COLO668 (cell line): ENCODE measurements at regions not wholly inside any gene's neighbourhood (a gene's known extent, or its start where the extent isn't known, plus 50 kb on each side); places are given as distances from the start of the nearest gene placed in this dataset.
"Not testable (repeated sequence)": the region's sequence is repeated elsewhere in the genome, so short reads cannot be mapped to it uniquely, and the experiment has no call there.

Experiments
- DNase-seq: peaks from one replicate; lab custom pipeline; 2025; ENCODE audit not compliant: unreplicated experiment; lab: John Stamatoyannopoulos, UW

DNA sequence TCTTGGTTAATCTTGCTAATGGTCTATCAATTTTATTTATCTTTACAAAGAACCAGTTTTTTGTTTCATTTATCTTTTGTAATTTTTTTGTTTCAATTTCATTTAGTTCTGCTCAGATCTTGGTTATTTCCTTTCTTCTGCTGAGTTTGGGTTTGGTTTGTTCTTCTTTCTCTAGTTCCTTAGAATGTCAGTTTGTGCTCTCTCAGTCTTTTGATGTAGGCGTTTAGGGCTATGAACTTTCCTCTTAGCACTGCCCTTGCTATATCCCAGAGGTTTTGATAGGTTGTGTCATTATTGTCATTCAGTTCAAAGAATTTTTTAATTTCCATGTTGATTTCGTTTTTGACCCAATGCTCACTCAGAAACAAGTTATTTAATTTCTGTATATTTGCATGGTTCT is 97.1 kb upstream of the CHST15 start:
- DNase-seq: not testable (repeated sequence)

DNA sequence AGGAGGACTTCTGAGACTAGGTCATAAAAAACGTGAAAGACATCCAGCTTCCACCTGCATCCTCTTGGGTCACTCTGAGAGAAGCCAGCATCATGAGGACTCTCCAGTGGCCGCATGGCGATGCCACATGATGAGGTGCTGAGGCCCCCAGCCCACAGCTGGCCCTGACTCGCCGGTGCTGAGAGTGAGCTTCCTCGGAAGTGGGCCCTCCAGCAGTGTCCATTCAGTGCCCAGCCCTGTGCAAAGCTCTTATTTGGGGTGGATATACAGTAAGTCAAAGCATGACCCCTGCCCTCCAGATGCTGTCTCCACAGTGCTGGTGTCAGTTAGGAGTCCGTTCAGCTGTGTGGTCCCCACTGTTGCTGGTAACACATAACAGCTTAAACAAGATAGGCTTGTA is 93.6 kb upstream of the CHST15 start:
- DNase-seq: no peak

DNA sequence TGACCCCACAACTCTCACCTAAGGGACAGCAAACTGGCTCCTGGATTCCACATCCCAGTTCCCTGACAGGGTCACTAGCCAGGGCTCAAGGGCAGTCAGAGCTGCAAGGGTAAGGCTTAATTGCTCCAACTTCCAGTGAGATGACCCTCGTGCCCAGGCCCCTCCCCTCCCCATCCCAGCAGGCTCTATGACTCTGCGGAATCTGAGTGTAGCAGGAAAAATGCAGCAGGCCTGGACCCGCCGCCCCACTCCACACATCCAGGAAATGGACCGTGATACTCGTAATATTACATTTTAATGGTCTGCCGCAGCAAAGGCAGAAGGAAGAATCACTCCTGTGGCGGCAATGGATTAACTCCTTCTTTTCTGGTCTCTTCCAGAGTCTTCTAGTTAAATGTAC is 91.7 kb upstream of the CHST15 start:
- no peak for DNase-seq

DNA sequence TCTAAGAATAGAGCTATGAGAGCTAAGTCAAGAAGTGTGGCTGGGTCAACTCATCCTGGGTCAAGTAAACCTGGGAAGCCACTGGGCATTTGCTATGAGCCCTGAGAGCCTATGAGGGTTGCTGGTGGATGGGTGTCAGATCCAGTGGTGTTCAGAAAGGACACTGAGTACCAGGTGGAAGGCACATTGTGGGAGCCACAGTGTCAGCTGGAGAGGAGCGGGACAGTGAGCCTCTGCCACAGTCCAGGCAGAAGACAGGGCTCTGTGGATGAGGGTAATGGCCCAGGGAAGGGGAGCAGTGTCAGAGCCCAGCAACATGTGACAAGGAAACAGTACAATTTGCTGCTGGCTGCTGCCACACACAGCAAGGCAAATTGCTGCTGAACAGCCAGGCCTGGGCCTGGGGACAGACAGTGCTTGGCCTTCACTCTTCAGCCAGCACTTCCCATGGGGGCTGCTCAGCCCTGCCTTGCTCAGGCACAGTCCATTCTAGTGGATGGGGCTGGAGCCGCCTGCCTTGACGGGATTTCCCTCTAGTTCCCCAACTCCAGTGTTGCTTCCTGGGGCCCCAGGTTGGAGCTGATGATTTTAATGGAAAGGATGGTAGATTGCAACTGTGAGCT is 90.9 kb upstream of the CHST15 start:
- no peak for DNase-seq

DNA sequence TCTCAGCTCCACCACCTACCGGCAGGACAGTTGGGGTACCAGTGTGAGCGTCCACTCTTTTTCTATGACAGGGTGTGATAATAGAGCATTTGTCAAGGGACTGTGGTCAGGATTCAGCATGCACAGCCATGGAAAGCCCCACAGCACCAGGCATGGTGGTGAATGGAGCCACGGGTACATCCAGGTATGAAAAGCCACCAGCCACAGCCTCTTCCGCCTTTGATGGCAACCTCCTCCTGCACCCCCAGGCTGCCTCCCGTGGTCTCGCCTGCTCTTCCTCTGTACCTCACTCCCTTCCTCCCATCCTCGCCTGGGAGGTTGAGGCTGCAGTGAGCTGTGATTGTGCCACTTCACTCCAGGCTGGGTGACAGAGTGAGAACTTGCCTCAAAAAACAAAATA is 90.2 kb upstream of the CHST15 start:
- DNase-seq: no peak

DNA sequence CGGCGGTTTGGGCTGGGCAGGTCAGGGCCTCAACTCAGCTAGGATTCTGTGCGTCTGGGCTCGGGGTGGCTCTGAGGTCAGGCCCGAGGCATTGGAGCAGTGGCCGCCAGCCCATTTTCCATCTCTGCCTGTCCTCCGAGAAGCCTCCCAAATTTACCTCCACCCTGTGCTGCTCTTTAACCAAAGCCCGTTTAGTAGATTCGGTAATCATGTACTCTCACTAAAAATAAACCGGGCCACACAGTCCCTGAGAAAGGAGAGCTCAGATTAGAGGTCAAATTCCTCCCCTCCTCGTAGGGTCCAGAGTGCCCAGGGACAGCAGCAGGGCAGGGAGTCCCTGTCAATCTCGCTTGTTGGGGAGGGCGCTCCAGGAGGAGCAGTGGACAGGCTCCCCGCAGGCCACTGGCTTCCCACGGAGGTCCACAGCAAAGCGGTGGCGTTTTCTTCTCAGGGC is 88.7 kb upstream of the CHST15 start:
- DNase-seq: no peak

DNA sequence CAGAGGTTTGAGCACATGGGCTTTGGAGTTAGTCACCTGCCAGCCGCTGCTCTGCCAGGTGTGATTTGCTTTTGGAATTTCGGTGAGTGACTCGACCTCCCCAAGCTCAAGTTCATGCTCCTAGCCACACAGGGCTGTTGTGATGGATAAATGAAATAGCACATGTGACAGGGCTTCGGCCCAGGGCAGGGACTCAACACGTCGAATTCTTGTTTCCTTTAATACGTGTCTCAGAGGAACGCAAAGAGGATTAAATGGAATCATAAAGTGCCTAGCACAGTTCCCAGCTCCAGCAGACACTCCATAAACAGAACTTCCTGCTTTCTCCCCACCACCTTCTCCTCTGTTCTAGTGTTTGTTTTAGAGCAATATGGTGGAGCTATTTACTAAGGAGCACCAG is 88.3 kb upstream of the CHST15 start:
- DNase-seq: no peak

DNA sequence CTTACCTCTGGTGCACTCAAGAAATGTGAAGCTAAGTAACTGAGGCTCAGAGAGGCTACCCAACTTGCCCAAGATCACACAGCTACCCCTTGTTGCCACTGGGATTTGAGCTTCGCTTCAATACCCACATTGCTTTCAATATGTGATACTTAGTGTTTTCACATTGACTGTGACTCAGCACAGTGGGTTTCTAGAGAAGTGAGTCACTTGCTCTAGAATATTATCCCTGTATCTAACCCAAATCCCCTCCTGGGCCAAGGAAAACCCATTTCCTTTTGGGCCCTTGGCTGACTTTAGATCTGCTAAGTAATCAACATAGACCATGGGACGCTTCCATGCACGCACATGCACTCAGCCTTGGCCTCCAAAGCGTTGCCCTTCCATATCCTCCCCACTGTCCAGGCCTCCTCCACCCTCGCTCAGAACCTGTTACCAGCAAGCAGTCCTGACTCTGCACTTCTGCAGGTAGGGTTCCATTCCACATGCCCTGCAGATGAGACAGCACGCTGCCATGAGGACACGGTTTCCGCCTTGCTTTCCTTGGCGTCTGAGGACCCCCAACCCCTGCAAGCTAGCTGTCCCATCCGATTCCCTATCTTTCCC is 87.7 kb upstream of the CHST15 start:
- DNase-seq: no peak

DNA sequence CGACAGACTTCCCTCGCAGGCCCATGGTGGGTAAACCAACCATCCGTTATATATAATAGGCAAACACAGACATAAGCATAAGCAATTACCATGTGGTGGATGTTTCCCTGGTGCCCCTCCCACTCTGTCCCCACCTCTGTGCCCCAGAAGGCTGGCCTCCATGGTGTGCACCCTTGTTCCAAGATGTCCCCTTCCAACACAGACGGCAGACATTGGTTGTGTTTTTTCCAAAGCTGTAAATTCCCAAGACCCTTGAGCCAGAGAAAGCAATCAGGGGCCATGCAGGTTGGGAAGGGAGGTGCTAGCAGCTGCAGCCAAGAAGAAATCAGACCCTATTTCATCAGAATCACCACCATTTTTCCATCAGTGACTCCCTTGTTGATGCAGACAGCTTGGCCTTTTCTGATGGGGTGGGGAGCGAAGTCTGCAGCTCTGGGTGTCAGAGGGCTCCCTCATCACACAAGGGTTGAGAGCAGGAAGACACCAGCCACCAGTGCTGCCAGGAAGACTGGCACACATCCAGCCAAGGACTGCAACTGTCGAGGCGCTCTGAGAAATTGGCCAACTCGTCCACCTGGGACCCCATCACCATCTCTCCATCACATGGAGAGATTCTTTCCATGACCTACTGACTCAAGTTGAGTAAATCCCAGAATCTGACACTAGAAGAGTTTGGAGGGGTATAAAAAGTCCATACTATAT is 86.8 kb upstream of the CHST15 start:
- DNase-seq: no peak

DNA sequence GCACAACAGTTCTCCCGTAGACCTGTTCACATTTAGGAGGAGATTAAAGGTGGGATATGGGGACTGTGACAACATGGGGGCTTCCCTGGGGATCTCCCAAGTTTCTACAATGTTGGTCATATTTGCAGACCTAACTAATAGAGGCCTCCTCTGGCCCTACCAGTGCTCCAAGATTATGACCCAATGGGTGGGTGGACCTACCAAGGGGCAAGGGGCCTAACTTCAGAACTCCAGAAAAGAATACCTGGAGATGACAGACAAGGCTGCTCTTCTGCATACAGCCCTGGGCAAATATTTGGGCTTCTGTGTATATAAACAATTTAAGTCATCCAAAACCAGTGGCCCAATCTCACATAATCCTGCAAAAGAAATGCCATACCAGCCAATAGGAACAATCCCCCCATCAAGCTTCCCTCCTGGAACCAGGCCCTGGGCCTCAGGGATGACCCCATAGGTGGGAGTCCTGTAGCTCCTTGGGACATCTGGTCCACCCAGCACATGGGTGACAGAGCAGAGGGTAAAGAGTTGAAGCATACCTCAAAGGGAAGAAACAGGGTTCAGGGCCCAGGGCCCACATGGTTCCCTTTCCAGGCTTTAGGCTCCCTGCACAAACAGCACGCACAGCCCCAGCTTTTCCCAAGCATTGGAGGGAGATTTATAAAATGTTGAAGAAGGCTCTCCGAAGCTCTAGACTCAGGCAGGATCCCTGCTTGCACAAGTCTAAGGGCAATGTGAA is 86.1 kb upstream of the CHST15 start:
- DNase-seq: no peak

DNA sequence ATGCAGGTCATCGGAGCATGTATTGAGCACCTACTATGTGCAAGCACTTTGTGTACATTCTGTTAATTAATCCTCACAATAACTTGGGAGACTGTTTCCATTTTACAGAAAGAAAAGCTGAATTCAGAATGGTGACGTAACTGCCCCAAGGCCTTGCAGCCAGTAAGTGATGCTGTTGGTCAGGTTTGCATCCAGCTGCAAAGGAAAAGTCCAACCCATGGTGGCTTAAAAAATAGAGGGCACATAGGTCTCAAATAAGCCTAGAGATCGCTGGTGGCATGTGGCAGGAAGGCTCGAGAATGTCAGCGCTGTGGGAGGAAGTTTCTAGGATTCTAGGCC is 83.8 kb upstream of the CHST15 start:
- no peak for DNase-seq

DNA sequence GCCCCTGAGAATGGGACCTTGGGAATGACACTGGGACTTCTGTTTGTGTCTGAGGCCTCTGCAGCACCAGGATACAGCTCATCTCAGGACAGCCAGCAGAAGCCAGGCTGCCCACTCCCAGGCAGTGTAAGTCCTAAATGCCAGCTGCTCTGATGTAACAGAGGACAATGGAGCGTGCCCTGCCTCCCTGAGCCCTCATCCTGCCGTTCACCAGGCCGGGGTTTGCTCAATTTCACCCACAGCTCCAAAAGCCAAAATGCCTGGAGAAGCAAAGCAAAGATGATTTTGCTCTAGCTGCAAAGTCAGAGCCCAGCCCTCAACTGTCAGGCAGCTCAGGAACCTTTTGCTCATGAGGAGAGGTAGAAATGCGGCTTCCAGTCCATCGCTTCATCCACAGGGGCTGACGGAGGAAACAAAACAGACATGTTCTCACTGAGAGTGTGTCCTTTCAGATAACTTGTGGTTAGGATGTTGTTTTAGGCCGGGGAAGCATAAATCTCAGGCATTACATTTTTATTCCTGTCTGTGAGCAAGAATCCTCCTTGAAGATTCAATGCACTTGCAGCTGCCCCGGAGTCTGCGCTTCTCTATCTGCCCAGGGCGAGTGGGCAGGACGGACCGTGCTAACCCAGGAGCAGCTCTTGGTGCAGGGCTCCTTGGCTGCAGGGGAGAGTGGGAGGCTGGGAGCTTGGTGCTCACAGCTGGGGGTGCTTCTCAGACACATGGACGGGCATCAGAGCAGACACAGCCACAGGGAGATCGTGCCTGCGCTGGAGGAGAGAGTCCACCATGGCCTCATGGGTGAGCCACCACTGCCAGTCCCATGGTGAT is 83.2 kb upstream of the CHST15 start:
- no peak for DNase-seq

DNA sequence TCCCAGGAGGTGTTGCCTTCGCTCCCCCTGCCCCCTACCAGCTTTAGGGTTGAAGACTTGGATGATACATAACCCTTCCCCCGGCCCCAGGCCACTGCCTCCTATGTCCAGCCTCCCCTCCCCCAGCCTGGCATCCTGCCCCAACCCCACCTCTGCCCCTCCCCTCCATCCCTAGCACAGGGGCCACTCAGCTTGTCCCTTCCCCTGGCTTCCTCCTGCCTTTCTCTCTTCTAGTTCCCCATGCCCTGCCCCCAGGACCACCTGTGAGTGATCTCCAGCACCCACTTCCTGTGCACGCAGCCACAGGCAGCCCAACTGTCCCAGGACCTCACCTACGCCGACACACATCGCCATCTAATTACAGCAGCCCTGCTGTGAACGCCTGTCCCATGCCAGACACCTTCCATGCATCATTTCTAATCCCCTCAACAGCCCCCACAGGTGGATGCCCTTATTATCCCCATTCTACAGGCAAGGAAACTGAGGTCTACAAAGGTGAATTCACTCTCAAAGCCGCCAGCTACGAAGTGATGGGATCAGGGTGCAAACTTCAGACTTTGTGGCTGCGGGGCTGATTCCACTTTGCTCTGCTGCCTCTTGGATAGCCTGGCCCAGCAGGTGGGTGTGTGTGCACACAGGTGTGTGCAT is 82.4 kb upstream of the CHST15 start:
- no peak for DNase-seq

DNA sequence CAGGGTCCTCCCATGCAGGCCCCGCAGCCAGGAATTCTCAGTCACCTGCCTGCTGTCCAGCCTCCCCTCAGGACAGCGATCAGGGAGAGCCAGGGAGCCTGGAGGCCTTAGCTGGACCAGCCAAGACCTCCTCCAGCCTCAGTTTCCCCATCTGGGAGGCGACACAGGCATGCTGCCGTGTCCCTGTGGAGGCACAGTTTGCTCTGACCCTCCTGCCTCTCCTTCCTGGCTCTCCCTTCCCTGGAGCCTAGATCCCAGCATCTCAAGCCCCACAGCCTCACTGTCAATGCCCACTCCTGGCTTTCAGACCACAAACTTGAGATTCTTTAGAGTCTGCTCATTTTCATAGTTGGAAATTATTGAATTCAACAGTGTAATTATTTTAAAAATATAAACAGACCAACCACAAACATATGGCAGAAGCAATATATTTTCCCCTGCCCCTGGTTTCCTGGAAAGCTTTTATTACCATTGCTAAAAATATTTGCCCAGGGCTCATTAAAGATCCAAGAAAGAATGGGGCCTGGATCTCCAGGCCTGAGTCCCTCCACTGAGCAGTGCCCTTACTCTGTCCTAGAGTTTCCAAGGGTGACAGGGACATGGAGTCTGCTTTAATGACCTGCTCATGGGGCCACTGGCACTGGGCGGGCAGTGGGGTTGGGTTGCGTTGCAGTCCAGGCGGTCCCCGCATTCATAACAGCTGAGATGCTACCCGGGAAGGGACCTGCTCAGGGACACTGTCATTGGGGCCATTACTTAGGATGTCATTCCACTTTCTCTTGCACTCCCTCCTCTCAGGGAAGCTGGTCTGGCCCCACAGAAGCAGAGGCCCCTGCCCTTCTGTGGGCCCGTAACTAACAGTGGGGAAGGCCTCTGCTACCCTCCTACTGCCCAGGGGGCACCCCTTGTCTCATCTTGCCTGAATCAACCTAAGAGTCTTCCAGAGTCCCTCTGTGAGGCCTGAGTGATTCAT is 81.6 kb upstream of the CHST15 start:
- DNase-seq: no peak

DNA sequence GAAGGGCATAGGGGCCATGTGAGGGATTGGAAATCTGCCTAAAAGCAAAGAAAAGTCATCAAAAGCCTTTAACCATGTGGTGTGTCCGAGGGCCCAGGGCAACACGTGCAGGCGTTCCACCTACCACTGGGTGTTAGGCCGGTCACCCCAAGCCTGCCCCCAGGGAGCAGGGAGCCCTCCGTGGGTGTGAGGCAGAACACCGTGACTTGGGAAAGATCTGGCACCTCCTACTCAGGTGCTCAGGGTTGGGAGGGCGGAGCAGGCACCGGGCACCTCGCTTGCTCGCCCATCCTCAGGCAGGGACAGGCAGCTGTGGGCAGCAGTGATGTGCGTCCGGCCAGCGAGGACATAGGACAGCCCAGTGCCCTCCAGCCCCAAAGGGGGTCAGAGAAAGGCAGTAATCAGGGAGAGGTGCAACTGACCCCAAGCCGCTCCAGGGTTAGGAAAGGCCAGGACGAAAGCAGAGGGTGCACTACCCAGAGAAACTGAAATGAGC is 80.7 kb upstream of the CHST15 start:
- DNase-seq: no peak

DNA sequence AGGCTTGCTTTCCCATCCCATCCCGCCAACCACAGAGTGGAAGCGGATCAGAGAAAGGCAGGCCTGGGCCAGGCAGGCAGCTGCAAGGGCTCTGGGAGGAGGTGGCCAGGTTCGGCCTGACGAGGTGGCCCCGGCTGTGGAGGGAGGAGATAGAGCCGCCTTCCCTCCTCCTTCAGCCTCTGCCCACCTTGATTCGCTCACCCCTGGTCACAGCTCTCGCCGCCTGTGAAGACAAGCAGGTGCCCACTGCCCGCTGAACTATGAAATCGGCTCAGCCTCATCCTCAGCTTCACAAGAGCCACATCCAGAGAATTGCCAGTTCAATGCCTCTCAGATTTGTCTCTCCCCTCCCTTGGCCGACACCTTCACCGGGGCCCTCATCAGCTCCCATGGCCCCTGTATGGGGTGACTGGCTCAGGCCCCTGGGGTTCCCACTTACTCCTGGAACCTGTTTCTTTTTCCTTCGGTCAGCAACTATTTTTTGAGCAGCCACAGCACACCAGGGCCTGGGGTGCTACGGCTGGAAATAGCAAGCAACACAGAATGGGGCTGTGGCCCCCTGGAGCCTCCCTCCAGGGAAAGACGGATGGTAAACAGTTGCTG is 80.0 kb upstream of the CHST15 start:
- DNase-seq: no peak

DNA sequence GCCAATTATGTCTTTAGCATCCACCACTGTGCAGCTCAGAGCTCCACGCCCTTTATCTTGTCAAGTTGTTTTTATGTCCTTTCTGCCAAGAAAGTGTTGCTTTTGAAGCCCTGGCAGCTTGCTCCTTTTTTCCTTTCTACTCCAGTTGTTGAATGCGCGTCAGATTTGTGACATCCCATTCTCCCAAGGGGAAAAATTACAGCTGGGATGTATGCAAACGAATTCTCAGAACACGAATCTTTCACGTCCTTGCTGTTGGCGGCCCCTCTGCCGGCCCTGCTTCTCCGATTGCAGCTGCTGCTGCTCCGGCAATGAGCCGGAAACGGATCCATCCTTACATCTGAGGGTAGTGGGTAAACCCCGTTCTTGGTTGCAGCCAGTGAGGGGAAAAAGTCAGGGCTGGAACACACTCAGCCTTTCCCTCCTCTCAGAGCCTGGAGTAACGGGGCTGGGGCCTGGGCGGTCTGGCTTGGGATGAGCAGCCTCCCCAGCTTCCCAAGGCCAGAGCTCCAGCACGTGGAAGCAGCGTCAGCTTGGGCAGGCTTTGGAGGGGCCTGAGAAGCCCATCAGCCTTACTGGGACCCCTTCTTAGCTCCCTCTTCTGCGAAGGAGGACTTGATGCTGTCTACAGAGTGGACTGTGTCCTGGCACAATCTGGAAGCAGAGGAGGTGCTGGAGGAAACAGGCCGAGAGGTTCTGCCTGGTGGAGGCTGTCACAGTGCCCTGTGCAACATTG is 79.0 kb upstream of the CHST15 start:
- no peak for DNase-seq

DNA sequence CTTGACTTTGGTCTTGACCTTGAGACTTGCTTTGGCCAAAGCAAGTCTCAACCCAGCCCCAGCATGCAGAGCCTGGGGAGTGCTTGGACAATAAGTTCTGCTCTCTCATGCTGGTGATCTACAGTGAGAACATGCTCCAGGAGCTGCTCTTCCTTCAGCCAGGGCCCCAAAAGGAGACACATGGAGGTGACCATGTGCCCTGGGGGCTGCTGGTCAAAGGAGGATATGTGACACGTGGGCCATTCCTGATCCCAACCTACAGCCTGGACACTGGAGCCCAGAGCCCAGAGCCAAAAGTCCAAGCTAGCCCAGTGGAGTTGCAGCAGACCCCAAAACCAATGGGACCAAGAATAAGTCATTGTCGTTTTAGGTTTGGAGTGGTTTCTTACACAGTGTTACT is 78.2 kb upstream of the CHST15 start:
- DNase-seq: no peak
